Bronchial epithelial cell (primary cell): ENCODE measurements at regions not wholly inside any gene's neighbourhood (a gene's known extent, or its start where the extent isn't known, plus 50 kb on each side); places are given as distances from the start of the nearest gene placed in this dataset.

Experiments used
- DNase-seq: peaks from one replicate; pipeline ENCODE4 v3.0.0-alpha.2; 2010; ENCODE audit warnings: low read depth
- FAIRE-seq: peaks from 2 replicates; lab custom pipeline; 2011; peaks lifted over from hg19 to GRCh38; lab: Jason Lieb, UNC
- H3K27me3 ChIP-seq: 2 replicates; pipeline ENCODE4 v1.5.1; 2011; ENCODE audit warnings: low read length; ENCODE audit not compliant: control insufficient read depth, insufficient read depth
- H3K36me3 ChIP-seq: 2 replicates; pipeline ENCODE4 v1.5.1; 2011; ENCODE audit warnings: low read length; ENCODE audit not compliant: control insufficient read depth, insufficient read depth
- H3K4me3 ChIP-seq: 2 replicates; pipeline ENCODE4 v1.5.1; 2011; ENCODE audit warnings: mild to moderate bottlenecking, low read depth, low read length, control low read depth
- TF ChIP-seq, protein P1 (sequence below): IDR thresholded peaks from 2 replicates; pipeline ENCODE4 v1.5.1; 2011; ENCODE audit warnings: mild to moderate bottlenecking, moderate library complexity, low read length, control low read depth, inconsistent platforms; ENCODE audit not compliant: insufficient read depth, severe bottlenecking

DNA sequence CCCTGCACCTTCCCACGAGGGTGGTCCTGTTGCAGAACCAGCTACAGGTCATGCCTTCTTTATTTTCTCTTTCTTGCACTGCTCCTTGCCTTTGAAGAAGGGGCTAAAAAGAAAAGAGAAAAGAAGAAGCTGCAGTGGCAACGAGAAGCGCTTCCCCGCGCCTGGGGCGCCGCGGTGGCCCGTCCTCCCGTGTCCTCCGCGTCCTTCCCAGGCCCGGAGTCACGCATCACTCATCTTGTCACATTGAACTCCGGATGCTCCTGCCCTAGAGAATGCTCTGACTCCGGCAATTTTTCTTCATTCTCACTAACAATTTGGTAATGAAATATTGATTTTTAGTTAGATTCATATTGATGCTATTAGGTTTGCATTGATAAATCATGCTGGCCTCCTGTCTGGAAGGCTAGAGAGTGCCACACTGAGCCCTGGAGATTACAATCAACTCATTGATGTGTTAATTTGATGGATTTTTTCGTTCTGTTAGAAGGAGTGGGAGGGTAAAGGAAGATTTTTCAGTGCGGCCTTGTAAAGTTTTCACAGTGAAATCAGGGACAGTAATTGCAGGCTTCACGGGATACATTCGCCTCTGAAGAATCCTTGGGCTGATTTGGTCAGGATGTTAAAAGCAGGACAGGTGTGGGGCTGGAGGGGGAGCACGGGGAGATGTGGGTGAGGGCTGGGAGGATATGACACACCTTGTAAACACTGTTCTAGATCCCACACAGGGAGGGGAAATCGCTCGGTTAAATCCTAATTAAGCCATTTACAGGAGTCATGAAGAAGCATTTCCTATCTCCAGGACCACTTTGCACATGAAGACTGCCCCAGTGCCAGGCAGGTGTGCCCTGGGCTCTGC is 349.3 kb downstream of the ZNF516 start:
- H3K4me3 ChIP-seq, result no peak overlapping the region
- H3K36me3 ChIP-seq, result no peaks in the 10 kb centered on the region
- DNase-seq, result no peak
- TF ChIP-seq, protein P1, sequence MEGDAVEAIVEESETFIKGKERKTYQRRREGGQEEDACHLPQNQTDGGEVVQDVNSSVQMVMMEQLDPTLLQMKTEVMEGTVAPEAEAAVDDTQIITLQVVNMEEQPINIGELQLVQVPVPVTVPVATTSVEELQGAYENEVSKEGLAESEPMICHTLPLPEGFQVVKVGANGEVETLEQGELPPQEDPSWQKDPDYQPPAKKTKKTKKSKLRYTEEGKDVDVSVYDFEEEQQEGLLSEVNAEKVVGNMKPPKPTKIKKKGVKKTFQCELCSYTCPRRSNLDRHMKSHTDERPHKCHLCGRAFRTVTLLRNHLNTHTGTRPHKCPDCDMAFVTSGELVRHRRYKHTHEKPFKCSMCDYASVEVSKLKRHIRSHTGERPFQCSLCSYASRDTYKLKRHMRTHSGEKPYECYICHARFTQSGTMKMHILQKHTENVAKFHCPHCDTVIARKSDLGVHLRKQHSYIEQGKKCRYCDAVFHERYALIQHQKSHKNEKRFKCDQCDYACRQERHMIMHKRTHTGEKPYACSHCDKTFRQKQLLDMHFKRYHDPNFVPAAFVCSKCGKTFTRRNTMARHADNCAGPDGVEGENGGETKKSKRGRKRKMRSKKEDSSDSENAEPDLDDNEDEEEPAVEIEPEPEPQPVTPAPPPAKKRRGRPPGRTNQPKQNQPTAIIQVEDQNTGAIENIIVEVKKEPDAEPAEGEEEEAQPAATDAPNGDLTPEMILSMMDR, result no peak
- H3K27me3 ChIP-seq, result no peaks in the 10 kb centered on the region
- no peak for FAIRE-seq

DNA sequence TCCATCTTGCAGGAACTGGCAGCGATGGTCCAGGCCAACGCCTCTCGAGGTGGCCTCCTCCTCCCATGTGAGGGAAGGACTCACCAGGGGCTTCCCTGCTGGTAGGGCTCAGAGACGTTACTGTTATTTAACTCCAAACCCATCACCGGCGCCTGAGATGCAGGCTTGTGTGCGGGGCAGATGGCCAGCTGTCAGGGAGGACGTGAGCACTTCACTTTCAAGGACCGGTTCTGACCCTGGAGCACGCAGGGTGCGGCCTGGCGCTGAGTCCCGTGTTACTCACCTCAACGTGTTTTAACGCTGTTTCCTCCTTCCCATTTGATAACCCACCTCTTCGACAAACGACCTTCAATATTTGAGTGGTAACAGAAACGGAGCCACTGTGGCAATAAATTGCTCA is 350.2 kb downstream of the ZNF516 start:
- Histone ChIP-seq H3K27me3 (no peaks in the 10 kb centered on the region), H3K36me3 (no peaks in the 10 kb centered on the region), H3K4me3 (no peak overlapping the region)
- TF ChIP-seq, protein P1, result no peak
- FAIRE-seq, result no peak
- no peak for DNase-seq

- DNase-seq (no peak), FAIRE-seq (no peak)
- Histone ChIP-seq H3K36me3 (no peaks in the 10 kb centered on the region), H3K4me3 (no peak overlapping the region), H3K27me3 (no peaks in the 10 kb centered on the region)
- TF ChIP-seq, protein P1, result no peak
Observed at GRCh38 chr18:76142611-76143010, 352.4 kb downstream of the ZNF516 start.

DNA sequence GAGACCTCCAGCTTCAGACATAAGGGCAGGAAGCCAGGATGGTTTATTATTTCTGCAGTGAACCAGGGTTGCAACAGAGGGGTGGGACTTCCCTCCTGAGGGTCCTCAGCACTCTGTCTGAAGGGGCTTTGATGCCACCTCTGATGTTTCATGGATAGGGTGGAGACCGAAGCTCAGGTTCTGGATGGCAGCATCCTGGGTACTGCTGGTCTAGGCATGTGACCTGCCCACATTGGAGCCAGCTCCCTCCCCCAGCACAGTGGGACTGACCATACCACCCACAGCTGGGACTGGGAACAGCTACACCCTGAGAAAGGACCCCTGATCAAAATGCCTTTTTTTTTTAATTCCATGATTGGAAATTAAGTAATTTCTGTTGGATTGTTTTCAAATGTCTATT is 355.2 kb downstream of the ZNF516 start:
- no peak for DNase-seq
- no peak for FAIRE-seq

DNA sequence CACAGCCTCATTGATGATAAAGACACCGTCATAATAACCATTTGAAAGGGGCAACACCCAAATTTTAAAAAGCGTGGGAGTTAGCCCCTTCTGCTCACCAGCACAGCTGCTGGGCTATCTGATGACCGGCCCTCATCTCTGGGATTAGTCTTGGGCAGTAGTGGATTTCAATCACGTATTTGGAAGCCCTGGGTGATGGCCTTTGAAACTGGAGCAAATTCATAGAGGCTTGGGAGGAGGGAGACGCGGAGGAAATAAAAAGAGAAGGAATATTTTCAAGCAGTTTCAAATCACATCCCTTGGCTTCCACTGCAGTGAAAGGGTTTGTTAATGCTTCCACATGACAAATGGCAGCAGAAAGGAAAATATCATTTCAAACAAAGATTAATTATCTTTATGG is 357.8 kb downstream of the ZNF516 start:
- DNase-seq (no peak), FAIRE-seq (no peak)
- TF ChIP-seq, protein P1, result no peak
- Histone ChIP-seq H3K27me3 (no peaks in the 10 kb centered on the region), H3K36me3 (no peaks in the 10 kb centered on the region), H3K4me3 (no peak overlapping the region)

More for the DNA sequence above, 355.2 kb downstream of the ZNF516 start:
- Histone ChIP-seq H3K4me3 (no peak overlapping the region), H3K36me3 (no peaks in the 10 kb centered on the region), H3K27me3 (no peaks in the 10 kb centered on the region)
- TF ChIP-seq, protein P1, result no peak
